Keratinocyte (primary cell): ENCODE measurements at regions not wholly inside any gene's neighbourhood (a gene's known extent, or its start where the extent isn't known, plus 50 kb on each side); places are given as distances from the start of the nearest gene placed in this dataset.

ENCODE experiments used
- CTCF ChIP-seq, 3 experiments: IDR thresholded peaks in 1 of 3; conservative IDR thresholded peaks in 1 of 3; optimal IDR thresholded peaks in 1 of 3; 2 replicates in 2 of 3; 3 replicates in 1 of 3; pipeline versions ENCODE3 to v1.5.1; 2011; ENCODE audit warnings: low read length in 3 of 3, mild to moderate bottlenecking in 3 of 3, moderate library complexity in 2 of 3, control low read depth in 1 of 3, inconsistent platforms in 1 of 3; ENCODE audit not compliant: insufficient read depth in 2 of 3; ENCODE audit errors: extremely low read depth in 1 of 3
- EZH2 ChIP-seq: IDR thresholded peaks from one replicate; pipeline ENCODE4 v1.6.1; 2012; ENCODE audit warnings: inconsistent platforms, mild to moderate bottlenecking, low read length, moderate library complexity

GRCh38 chr6:115485400-115485799 is 575.3 kb downstream of the FRK start:
- TF ChIP-seq CTCF (optimal IDR thresholded peaks at IDR 0.05 in 1 of 3, IDR thresholded peaks at IDR 0.05 in 1 of 3, conservative IDR thresholded peaks at IDR 0.05 in 1 of 3; ENCODE audit: extremely low read depth in 1 of 3, insufficient read depth in 2 of 3, low read length in 3 of 3) (no peak), EZH2 (no peak)
